A673 (cell line): ENCODE measurements at regions not wholly inside any gene's neighbourhood (a gene's known extent, or its start where the extent isn't known, plus 50 kb on each side); places are given as distances from the start of the nearest gene placed in this dataset.

Experiments used
- EZH2 ChIP-seq: fragments of 200-600 bp; sonication (generic); IDR thresholded peaks from 2 replicates; pipeline ENCODE4 v1.6.1; 2017; ENCODE audit warnings: borderline replicate concordance, low read depth, mild to moderate bottlenecking, mixed read lengths, antibody characterized with exemption, low read length; ENCODE audit not compliant: poor library complexity, severe bottlenecking
- TF ChIP-seq, protein P1 (sequence below): fragments of 300-800, 200-600 bp; sonication (generic); conservative IDR thresholded peaks from 2 replicates; pipeline ENCODE4 v1.5.1; 2017; ENCODE audit warnings: low read depth, mild to moderate bottlenecking, antibody characterized with exemption, low read length, moderate library complexity, mixed read lengths

DNA sequence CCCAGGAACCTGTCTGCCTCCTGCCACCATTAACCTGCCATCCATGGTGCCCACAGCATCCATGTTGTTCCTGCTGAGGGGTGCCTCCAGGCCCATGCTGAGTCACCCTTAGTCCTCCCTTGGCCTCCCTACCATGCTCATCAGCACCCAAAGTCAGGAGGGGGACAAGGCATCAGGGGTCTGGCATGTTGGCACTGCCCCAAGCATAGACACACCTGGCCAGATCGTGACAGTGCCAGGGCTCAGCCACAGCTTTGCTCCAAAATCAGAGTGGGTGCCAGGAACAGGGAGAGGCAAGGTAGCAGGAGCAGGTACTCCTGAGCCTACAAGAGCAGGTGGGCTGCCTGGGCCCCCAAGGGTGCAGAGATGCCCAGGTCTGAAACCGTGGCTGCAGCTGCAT, 566.6 kb downstream of the TLE1 start:
- TF ChIP-seq, protein P1, sequence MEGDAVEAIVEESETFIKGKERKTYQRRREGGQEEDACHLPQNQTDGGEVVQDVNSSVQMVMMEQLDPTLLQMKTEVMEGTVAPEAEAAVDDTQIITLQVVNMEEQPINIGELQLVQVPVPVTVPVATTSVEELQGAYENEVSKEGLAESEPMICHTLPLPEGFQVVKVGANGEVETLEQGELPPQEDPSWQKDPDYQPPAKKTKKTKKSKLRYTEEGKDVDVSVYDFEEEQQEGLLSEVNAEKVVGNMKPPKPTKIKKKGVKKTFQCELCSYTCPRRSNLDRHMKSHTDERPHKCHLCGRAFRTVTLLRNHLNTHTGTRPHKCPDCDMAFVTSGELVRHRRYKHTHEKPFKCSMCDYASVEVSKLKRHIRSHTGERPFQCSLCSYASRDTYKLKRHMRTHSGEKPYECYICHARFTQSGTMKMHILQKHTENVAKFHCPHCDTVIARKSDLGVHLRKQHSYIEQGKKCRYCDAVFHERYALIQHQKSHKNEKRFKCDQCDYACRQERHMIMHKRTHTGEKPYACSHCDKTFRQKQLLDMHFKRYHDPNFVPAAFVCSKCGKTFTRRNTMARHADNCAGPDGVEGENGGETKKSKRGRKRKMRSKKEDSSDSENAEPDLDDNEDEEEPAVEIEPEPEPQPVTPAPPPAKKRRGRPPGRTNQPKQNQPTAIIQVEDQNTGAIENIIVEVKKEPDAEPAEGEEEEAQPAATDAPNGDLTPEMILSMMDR = no peak
- no peak for TF ChIP-seq EZH2
